H9 (cell line): ENCODE measurements at regions not wholly inside any gene's neighbourhood (a gene's known extent, or its start where the extent isn't known, plus 50 kb on each side); places are given as distances from the start of the nearest gene placed in this dataset.

Source experiments
- DNase-seq: peaks from one replicate; pipeline ENCODE4 v3.0.0-alpha.2; 2017
- H2AFZ ChIP-seq: one replicate; pipeline ENCODE4 v1.6.1; 2013; ENCODE audit warnings: mild to moderate bottlenecking, low read length, control low read depth, moderate library complexity
- H2AK5ac ChIP-seq: 2 replicates; pipeline ENCODE4 v1.6.1; 2013; ENCODE audit warnings: low read length, control low read depth, mixed read lengths; ENCODE audit not compliant: insufficient read length
- H2BK120ac ChIP-seq: one replicate; pipeline ENCODE4 v1.6.1; 2013; ENCODE audit warnings: low read depth, mild to moderate bottlenecking, low read length, control low read depth, inconsistent platforms; ENCODE audit not compliant: poor library complexity, severe bottlenecking
- H2BK12ac ChIP-seq: 2 replicates; pipeline ENCODE4 v1.6.1; 2013; ENCODE audit warnings: low read length, control low read depth, mixed read lengths, low read depth; ENCODE audit not compliant: insufficient read length
- H2BK15ac ChIP-seq: 2 replicates; pipeline ENCODE4 v1.6.1; 2013; ENCODE audit warnings: low read depth, low read length, control low read depth
- H2BK20ac ChIP-seq: one replicate; pipeline ENCODE4 v1.6.1; 2013; ENCODE audit warnings: low read depth, mild to moderate bottlenecking, low read length, control low read depth, inconsistent platforms; ENCODE audit not compliant: poor library complexity, severe bottlenecking
- H2BK5ac ChIP-seq: 2 replicates; pipeline ENCODE4 v1.6.1; 2013; ENCODE audit warnings: low read length, control low read depth, mixed read lengths; ENCODE audit not compliant: insufficient read length
- H3K14ac ChIP-seq: 2 replicates; pipeline ENCODE4 v1.6.1; 2013; ENCODE audit warnings: low read length, control low read depth; ENCODE audit not compliant: insufficient read depth
- H3K18ac ChIP-seq: 2 replicates; pipeline ENCODE4 v1.6.1; 2013; ENCODE audit warnings: low read depth, mild to moderate bottlenecking, mixed read lengths, low read length, control low read depth; ENCODE audit not compliant: insufficient read length
- H3K23ac ChIP-seq: 2 replicates; pipeline ENCODE4 v1.6.1; 2013; ENCODE audit warnings: low read length, control low read depth, mixed read lengths, low read depth; ENCODE audit not compliant: insufficient read length
- H3K23me2 ChIP-seq: 2 replicates; pipeline ENCODE4 v1.6.1; 2013; ENCODE audit warnings: low read depth, mild to moderate bottlenecking, mixed read lengths, low read length, control low read depth; ENCODE audit not compliant: insufficient read length, poor library complexity, severe bottlenecking
- H3K27ac ChIP-seq: 2 replicates; pipeline ENCODE4 v1.5.1; 2013; ENCODE audit warnings: low read length, control low read depth, mixed read lengths, low read depth; ENCODE audit not compliant: insufficient read length
- H3K27me3 ChIP-seq: 2 replicates; pipeline ENCODE4 v1.6.1; 2013; ENCODE audit warnings: low read length, control low read depth, inconsistent platforms; ENCODE audit not compliant: insufficient read depth
- H3K4ac ChIP-seq: 2 replicates; pipeline ENCODE4 v1.6.1; 2013; ENCODE audit warnings: low read depth, mild to moderate bottlenecking, control low read depth, inconsistent platforms, low read length, moderate library complexity
- H3K4me1 ChIP-seq: 2 replicates; pipeline ENCODE4 v1.6.1; 2013; ENCODE audit warnings: low read length, control low read depth, inconsistent platforms; ENCODE audit not compliant: insufficient read depth
- H3K4me2 ChIP-seq: 2 replicates; pipeline ENCODE4 v1.6.1; 2013; ENCODE audit warnings: low read length, control low read depth, mixed read lengths; ENCODE audit not compliant: insufficient read length, insufficient read depth
- H3K56ac ChIP-seq: 2 replicates; pipeline ENCODE4 v1.6.1; 2013; ENCODE audit warnings: low read depth, mild to moderate bottlenecking, mixed read lengths, low read length, control low read depth; ENCODE audit not compliant: insufficient read length
- H3K79me1 ChIP-seq: 2 replicates; pipeline ENCODE4 v1.6.1; 2013; ENCODE audit warnings: low read depth, mild to moderate bottlenecking, moderate library complexity, low read length, control low read depth, inconsistent platforms; ENCODE audit not compliant: insufficient read depth, poor library complexity, severe bottlenecking
- H3K79me2 ChIP-seq: 2 replicates; pipeline ENCODE4 v1.6.1; 2013; ENCODE audit warnings: low read length, control low read depth, inconsistent platforms; ENCODE audit not compliant: insufficient read depth
- H3K9ac ChIP-seq: 2 replicates; pipeline ENCODE4 v1.6.1; 2013; ENCODE audit warnings: low read length, control low read depth, mixed read lengths; ENCODE audit not compliant: insufficient read length; ENCODE audit errors: extremely low read depth
- H3K9me3 ChIP-seq: one replicate; pipeline ENCODE4 v1.6.1; 2013; ENCODE audit warnings: low read depth, low read length, inconsistent platforms; ENCODE audit not compliant: control insufficient read depth
- H3T11ph ChIP-seq: one replicate; pipeline ENCODE4 v1.6.1; 2013; ENCODE audit warnings: mild to moderate bottlenecking, low read length, control low read depth, inconsistent platforms
- H4K20me1 ChIP-seq: one replicate; pipeline ENCODE4 v1.6.1; 2013; ENCODE audit not compliant: control insufficient read depth, insufficient read length, insufficient read depth
- H4K5ac ChIP-seq: 2 replicates; pipeline ENCODE4 v1.6.1; 2013; ENCODE audit warnings: low read depth, mild to moderate bottlenecking, mixed read lengths, low read length, control low read depth; ENCODE audit not compliant: insufficient read length
- H4K8ac ChIP-seq: replicated peaks from 2 replicates; pipeline ENCODE4 v1.6.1; 2013; ENCODE audit warnings: low read length, control low read depth, mixed read lengths, low read depth; ENCODE audit not compliant: insufficient read length
- H4K91ac ChIP-seq: 2 replicates; pipeline ENCODE4 v1.6.1; 2013; ENCODE audit warnings: low read depth, mild to moderate bottlenecking, moderate library complexity, mixed read lengths, low read length, control low read depth; ENCODE audit not compliant: insufficient read length
- H3K27ac Mint-ChIP-seq, 3 experiments: 2 replicates in 2 of 3; 3 replicates in 1 of 3; pipeline ENCODE4 v1.8.0; 2020 to 2021; ENCODE audit warnings: mixed read lengths in 3 of 3, mild to moderate bottlenecking in 1 of 3, moderate library complexity in 1 of 3
- H3K27me3 Mint-ChIP-seq: 2 replicates; pipeline ENCODE4 v1.8.0; 2021; ENCODE audit warnings: low read depth, mild to moderate bottlenecking, moderate library complexity, mixed read lengths
- H3K36me3 Mint-ChIP-seq, 3 experiments: 2 replicates in 2 of 3; 3 replicates in 1 of 3; pipeline ENCODE4 v1.8.0; 2020 to 2021; ENCODE audit warnings: low read depth in 3 of 3, mixed read lengths in 3 of 3; ENCODE audit not compliant: insufficient read depth in 1 of 3
- H3K4me1 Mint-ChIP-seq, 2 experiments: 2 replicates each; pipeline ENCODE4 v1.8.0; 2020; ENCODE audit warnings: mixed read lengths in 2 of 2
- H3K4me3 Mint-ChIP-seq, 2 experiments: 2 replicates in 1 of 2; 3 replicates in 1 of 2; pipeline ENCODE4 v1.8.0; 2020 to 2021; ENCODE audit warnings: mild to moderate bottlenecking in 2 of 2, mixed read lengths in 2 of 2, moderate library complexity in 1 of 2
- H3K9me3 Mint-ChIP-seq, 2 experiments: 2 replicates in 1 of 2; 3 replicates in 1 of 2; pipeline ENCODE4 v1.8.0; 2020; ENCODE audit warnings: mild to moderate bottlenecking in 2 of 2, mixed read lengths in 2 of 2, moderate library complexity in 1 of 2
- WGBS: extraction: QIAGEN DNeasy Blood & Tissue Kit; methylation state at CpG from one replicate; pipeline ENCODE4 v1.1.7; 2013; ENCODE audit warnings: missing lambda C conversion rate, low lambda C conversion rate, mixed read lengths; ENCODE audit not compliant: insufficient read length; ENCODE audit errors: extremely low coverage; 5-methylcytosine and 5-hydroxymethylcytosine counted together
- TF ChIP-seq, protein P1 (sequence below): fragments of 200-600 bp; sonication (generic); conservative IDR thresholded peaks from 3 replicates; pipeline ENCODE4 v1.8.0; 2021; ENCODE audit warnings: antibody characterized with exemption, mild to moderate bottlenecking

DNA sequence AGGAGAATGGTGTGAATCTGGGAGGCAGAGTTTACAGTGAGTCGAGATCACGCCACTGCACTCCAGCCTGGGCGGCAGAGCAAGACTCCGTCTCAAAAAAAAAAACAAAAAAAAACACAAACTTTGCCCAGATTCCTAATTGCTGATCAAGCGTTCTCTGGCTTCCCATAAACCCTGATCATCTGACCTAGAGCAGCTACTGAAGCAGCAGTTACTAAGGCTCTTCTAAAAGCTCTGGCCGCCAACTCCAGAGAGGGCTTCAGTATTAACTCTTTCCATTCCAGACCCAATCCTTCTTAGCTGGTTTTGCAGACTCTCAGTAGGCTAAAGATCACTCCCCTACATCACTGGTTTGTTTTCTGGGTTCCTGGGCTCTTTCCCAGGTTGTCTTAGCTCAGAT, 201.6 kb downstream of the IGSF11 start:
- H3K4me2 ChIP-seq, result no peak overlapping the region
- H2BK5ac ChIP-seq, result no peak overlapping the region
- no peak overlapping the region for H3K23ac ChIP-seq
- no peak overlapping the region for H2AK5ac ChIP-seq
- no peak overlapping the region for H3K56ac ChIP-seq
- Mint-ChIP-seq H3K4me1 (no peaks in the 10 kb centered on the region), H3K27me3 (no peaks in the 10 kb centered on the region), H3K36me3 (peaks cover 1 to 2% (median 1%) of the 10 kb centered on the region in 3 experiments; a peak in 5 of 7 replicates), H3K4me3 (no peak overlapping the region), H3K9me3 (peaks cover 12 to 16% of the 10 kb centered on the region in 2 experiments), H3K27ac (no peak overlapping the region)
- no peak overlapping the region for H2AFZ ChIP-seq
- no peak overlapping the region for H3K18ac ChIP-seq
- no peak overlapping the region for H4K91ac ChIP-seq
- H3K27me3 ChIP-seq, result no peaks in the 10 kb centered on the region
- no peak overlapping the region for H4K8ac ChIP-seq
- DNase-seq, result no peak
- H4K5ac ChIP-seq, result no peak overlapping the region
- H3K23me2 ChIP-seq, result no peaks in the 10 kb centered on the region
- no peak overlapping the region for H2BK20ac ChIP-seq
- no CpG with 5 or more reads among the region's 6 CpGs for WGBS
- no peak overlapping the region for H2BK15ac ChIP-seq
- no peaks in the 10 kb centered on the region for H3K79me2 ChIP-seq
- no peaks in the 10 kb centered on the region for H3K9me3 ChIP-seq
- H4K20me1 ChIP-seq, result no peaks in the 10 kb centered on the region
- TF ChIP-seq, protein P1, sequence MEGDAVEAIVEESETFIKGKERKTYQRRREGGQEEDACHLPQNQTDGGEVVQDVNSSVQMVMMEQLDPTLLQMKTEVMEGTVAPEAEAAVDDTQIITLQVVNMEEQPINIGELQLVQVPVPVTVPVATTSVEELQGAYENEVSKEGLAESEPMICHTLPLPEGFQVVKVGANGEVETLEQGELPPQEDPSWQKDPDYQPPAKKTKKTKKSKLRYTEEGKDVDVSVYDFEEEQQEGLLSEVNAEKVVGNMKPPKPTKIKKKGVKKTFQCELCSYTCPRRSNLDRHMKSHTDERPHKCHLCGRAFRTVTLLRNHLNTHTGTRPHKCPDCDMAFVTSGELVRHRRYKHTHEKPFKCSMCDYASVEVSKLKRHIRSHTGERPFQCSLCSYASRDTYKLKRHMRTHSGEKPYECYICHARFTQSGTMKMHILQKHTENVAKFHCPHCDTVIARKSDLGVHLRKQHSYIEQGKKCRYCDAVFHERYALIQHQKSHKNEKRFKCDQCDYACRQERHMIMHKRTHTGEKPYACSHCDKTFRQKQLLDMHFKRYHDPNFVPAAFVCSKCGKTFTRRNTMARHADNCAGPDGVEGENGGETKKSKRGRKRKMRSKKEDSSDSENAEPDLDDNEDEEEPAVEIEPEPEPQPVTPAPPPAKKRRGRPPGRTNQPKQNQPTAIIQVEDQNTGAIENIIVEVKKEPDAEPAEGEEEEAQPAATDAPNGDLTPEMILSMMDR, result no peak
- no peak overlapping the region for H2BK12ac ChIP-seq
- no peak overlapping the region for H3K4ac ChIP-seq
- no peak overlapping the region for H3K9ac ChIP-seq
- no peak overlapping the region for H3K14ac ChIP-seq
- no peaks in the 10 kb centered on the region for H3K4me1 ChIP-seq
- H2BK120ac ChIP-seq, result no peak overlapping the region
- H3K79me1 ChIP-seq, result no peaks in the 10 kb centered on the region
- H3T11ph ChIP-seq, result no peak overlapping the region
- H3K27ac ChIP-seq, result no peak overlapping the region
